Transverse colon (tissue), 4 donors: ENCODE measurements at regions not wholly inside any gene's neighbourhood (a gene's known extent, or its start where the extent isn't known, plus 50 kb on each side); places are given as distances from the start of the nearest gene placed in this dataset.

ENCODE experiments used
- DNase-seq: peaks from one replicate; pipeline ENCODE4 v3.0.0-alpha.2; 2019
- H3K27ac ChIP-seq, 4 donors: fragments of 200-600 bp; sonication (generic); 2 replicates each; pipeline ENCODE4 v1.5.1; 2016 to 2018; ENCODE audit warnings: inconsistent platforms in 4 of 4
- H3K27me3 ChIP-seq: fragments of 200-600 bp; sonication (generic); 2 replicates; pipeline ENCODE4 v1.5.1; 2017; ENCODE audit warnings: inconsistent platforms
- H3K36me3 ChIP-seq, 4 donors: fragments of 200-600 bp; sonication (generic); 2 replicates each; pipeline ENCODE4 v1.5.1; 2017 to 2019; ENCODE audit warnings: inconsistent platforms in 4 of 4
- H3K4me1 ChIP-seq, 4 donors: fragments of 200-600 bp; sonication (generic); 2 replicates each; pipeline ENCODE4 v1.5.1; 2017 to 2020; ENCODE audit warnings: inconsistent platforms in 4 of 4
- H3K4me3 ChIP-seq, 4 donors: fragments of 200-600 bp; sonication (generic); 1 replicate in 1 of 4; 2 replicates in 3 of 4; pipeline versions ENCODE4 v1.5.1 to v1.6.1; 2017 to 2019; ENCODE audit warnings: inconsistent platforms in 4 of 4
- H3K9me3 ChIP-seq, 2 donors: fragments of 200-600 bp; sonication (generic); 2 replicates each; pipeline ENCODE4 v1.5.1; 2017 to 2019; ENCODE audit warnings: inconsistent platforms in 2 of 2
- EP300 ChIP-seq: sonication (generic); formaldehyde crosslinking; IDR thresholded peaks from one replicate; pipeline ENCODE4 v1.6.1; 2017; ENCODE audit warnings: antibody characterized with exemption, low read depth
- POLR2A ChIP-seq: fragments of 450-650 bp; IDR thresholded peaks from one replicate; pipeline ENCODE4 v1.6.1; 2016; ENCODE audit warnings: antibody characterized with exemption, mild to moderate bottlenecking, moderate library complexity
- POLR2AphosphoS5 ChIP-seq, 3 donors: sonication (generic); formaldehyde crosslinking; IDR thresholded peaks; one replicate each; pipeline ENCODE4 v1.6.1; 2016; ENCODE audit warnings: antibody characterized with exemption in 3 of 3
- WGBS, 2 donors: methylation state at CpG; one replicate each; pipeline ENCODE4 v1.1.5; 2018; ENCODE audit warnings: low coverage in 1 of 2; 5-methylcytosine and 5-hydroxymethylcytosine counted together
- in situ Hi-C, 4 donors: fragments of 200-750 bp; cut with MboI; loops; one replicate each; pipeline versions ENCODE4 v1.15.0 to v1.15.1; 2017; ENCODE audit warnings: low sequenced_read_pairs in 3 of 4, low pct_ligation_motif_present in 1 of 4, low pct_unique_long_range_greater_than_20kb in 1 of 4
- intact Hi-C: fragments of 100-400 bp; cut with DNase I; formaldehyde crosslinking; loops from one replicate; pipeline ENCODE4 v1.15.1; 2023; ENCODE audit warnings: low total_unique reads
- TF ChIP-seq, protein P1 (sequence below), 5 experiments: fragments of 200-600 bp in 3 of 5; fragments of 450-650 bp in 2 of 5; sonication (generic) in 3 of 5; IDR thresholded peaks; 1 replicate in 2 of 5; 2 replicates in 3 of 5; pipeline ENCODE4 v1.5.1; 2016 to 2017; ENCODE audit warnings: antibody characterized with exemption in 5 of 5, inconsistent platforms in 3 of 5, mild to moderate bottlenecking in 2 of 5, moderate library complexity in 1 of 5

DNA sequence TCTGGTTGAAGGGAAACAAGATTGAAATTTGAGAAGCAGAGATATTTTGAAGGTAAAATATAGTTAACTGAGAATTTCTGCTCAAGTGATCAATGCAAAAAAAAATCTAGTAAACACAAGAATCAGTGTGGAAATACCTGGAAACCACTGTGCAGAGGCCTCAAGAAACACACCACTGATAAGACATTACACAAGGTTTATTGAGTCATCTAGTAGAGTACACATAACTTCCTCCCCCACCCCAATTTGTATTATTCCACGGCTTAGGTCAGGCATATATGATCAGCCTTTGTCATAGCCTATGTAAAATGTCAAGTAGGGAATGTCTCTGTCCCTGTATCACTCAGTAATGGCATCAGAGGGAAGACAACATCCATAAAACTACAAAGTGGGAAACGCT lies 447.8 kb upstream of the BCHE start:
- H3K36me3 ChIP-seq, result no peaks in the 10 kb centered on the region
- no peak for DNase-seq
- no peak overlapping the region for H3K27ac ChIP-seq
- no peak overlapping the region for H3K4me3 ChIP-seq
- intact Hi-C loops (no loop called here), in situ Hi-C loops (no loop called here)
- no peaks in the 10 kb centered on the region for H3K27me3 ChIP-seq
- 52 to 62% methylated on average over 2 of the region's 2 CpGs for WGBS, 2 donors
- H3K9me3 ChIP-seq, result no peaks in the 10 kb centered on the region
- TF ChIP-seq, protein P1, sequence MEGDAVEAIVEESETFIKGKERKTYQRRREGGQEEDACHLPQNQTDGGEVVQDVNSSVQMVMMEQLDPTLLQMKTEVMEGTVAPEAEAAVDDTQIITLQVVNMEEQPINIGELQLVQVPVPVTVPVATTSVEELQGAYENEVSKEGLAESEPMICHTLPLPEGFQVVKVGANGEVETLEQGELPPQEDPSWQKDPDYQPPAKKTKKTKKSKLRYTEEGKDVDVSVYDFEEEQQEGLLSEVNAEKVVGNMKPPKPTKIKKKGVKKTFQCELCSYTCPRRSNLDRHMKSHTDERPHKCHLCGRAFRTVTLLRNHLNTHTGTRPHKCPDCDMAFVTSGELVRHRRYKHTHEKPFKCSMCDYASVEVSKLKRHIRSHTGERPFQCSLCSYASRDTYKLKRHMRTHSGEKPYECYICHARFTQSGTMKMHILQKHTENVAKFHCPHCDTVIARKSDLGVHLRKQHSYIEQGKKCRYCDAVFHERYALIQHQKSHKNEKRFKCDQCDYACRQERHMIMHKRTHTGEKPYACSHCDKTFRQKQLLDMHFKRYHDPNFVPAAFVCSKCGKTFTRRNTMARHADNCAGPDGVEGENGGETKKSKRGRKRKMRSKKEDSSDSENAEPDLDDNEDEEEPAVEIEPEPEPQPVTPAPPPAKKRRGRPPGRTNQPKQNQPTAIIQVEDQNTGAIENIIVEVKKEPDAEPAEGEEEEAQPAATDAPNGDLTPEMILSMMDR (IDR thresholded peaks at IDR 0.05), result no peak
- TF ChIP-seq POLR2A (no peak), EP300 (no peak), POLR2AphosphoS5 (IDR thresholded peaks at IDR 0.05) (no peak)
- no peaks in the 10 kb centered on the region for H3K4me1 ChIP-seq

DNA sequence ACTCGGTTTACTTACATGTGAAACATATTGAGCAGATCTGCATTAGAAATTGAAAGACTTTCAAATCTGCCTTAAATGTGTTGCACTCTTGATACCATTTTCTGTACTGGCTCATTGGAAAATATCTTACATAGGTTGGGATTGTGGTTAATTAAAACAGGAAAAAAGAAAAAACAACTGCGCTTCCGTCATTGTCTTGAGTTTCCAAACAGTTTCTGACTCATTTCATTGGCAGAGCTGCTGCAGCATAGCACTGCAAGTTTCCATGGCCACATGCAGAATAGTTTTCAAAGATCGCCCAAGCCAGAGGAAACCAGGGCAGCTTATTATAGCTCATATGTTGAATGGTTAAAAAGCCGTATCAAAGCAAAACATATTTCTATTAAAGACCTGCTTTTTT lies 446.6 kb upstream of the BCHE start:
- no peak for DNase-seq
- intact Hi-C loops, result no loop called here
- no peak for TF ChIP-seq POLR2A
- TF ChIP-seq, protein P1 (IDR thresholded peaks at IDR 0.05), result no peak
- TF ChIP-seq EP300, result no peak
- no peak for TF ChIP-seq POLR2AphosphoS5 (IDR thresholded peaks at IDR 0.05)
- Histone ChIP-seq H3K9me3 (no peaks in the 10 kb centered on the region), H3K4me3 (no peak overlapping the region), H3K4me1 (no peaks in the 10 kb centered on the region), H3K27ac (no peak overlapping the region), H3K27me3 (no peaks in the 10 kb centered on the region), H3K36me3 (no peaks in the 10 kb centered on the region)
- 75 to 83% methylated on average over 5 of the region's 5 CpGs for WGBS, 2 donors
- in situ Hi-C loops, result no loop called here

GRCh38 chr3:166282931-166283330 lies 445.7 kb upstream of the BCHE start:
- TF ChIP-seq EP300 (no peak), POLR2A (no peak), POLR2AphosphoS5 (IDR thresholded peaks at IDR 0.05) (no peak)
- TF ChIP-seq, protein P1 (IDR thresholded peaks at IDR 0.05), result no peak
- no peaks in the 10 kb centered on the region for H3K4me1 ChIP-seq
- DNase-seq, result no peak
- H3K36me3 ChIP-seq, result no peaks in the 10 kb centered on the region
- H3K9me3 ChIP-seq, result no peaks in the 10 kb centered on the region
- in situ Hi-C loops, result no loop called here
- intact Hi-C loops, result no loop called here
- H3K27me3 ChIP-seq, result no peaks in the 10 kb centered on the region
- 39 to 85% methylated on average over 2 of the region's 2 CpGs for WGBS, 2 donors
- H3K27ac ChIP-seq, result no peak overlapping the region
- no peak overlapping the region for H3K4me3 ChIP-seq

DNA sequence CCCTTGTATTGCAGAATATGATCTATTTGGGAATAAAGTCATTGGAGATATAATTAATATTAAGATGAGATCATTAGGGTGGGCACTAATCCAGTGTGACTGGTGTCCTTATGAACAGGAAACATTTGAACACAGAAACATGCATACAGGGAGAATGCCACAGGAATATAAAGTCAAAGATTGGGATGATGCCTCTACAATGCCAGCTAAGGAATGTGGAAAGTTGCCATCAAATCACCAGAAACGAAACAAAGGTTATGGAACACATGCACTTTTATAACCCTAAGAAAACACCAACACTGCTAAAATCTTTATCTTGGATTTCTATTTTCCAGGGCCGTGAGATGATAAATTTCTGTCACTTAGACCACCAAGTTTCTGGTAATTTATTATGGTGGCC lies 442.4 kb upstream of the BCHE start:
- WGBS, 2 donors, result 39 to 42% methylated on average over 2 of the region's 2 CpGs
- intact Hi-C loops, result no loop called here

More for the DNA sequence above, 442.4 kb upstream of the BCHE start:
- Histone ChIP-seq H3K27ac (no peak overlapping the region), H3K4me3 (no peak overlapping the region), H3K36me3 (no peaks in the 10 kb centered on the region), H3K4me1 (no peaks in the 10 kb centered on the region), H3K27me3 (no peaks in the 10 kb centered on the region), H3K9me3 (no peaks in the 10 kb centered on the region)
- in situ Hi-C loops, result no loop called here
- TF ChIP-seq EP300, result no peak
- TF ChIP-seq POLR2A, result no peak
- TF ChIP-seq, protein P1 (IDR thresholded peaks at IDR 0.05), result no peak
- no peak for TF ChIP-seq POLR2AphosphoS5 (IDR thresholded peaks at IDR 0.05)
- DNase-seq, result no peak
